NB4 (cell line): ENCODE measurements at regions not wholly inside any gene's neighbourhood (a gene's known extent, or its start where the extent isn't known, plus 50 kb on each side); places are given as distances from the start of the nearest gene placed in this dataset.

Source experiments
- DNase-seq: peaks from one replicate; pipeline ENCODE4 v3.0.0; 2010; ENCODE audit warnings: low read depth
- H3K4me3 ChIP-seq: one replicate; pipeline ENCODE4 v1.5.1; 2011; ENCODE audit warnings: mild to moderate bottlenecking, low read depth, low read length, moderate library complexity
- CTCF ChIP-seq: IDR thresholded peaks from one replicate; pipeline ENCODE4 v1.5.1; 2012; ENCODE audit warnings: low read depth, low read length
- MAX ChIP-seq: IDR thresholded peaks from 2 replicates; pipeline ENCODE4 v1.6.1; 2011; ENCODE audit warnings: low read depth, low read length
- MYC ChIP-seq: IDR thresholded peaks from 2 replicates; pipeline ENCODE4 v1.6.1; 2011; ENCODE audit warnings: low read depth, low read length
- POLR2A ChIP-seq: IDR thresholded peaks from 2 replicates; pipeline ENCODE4 v1.6.1; 2011; ENCODE audit warnings: mild to moderate bottlenecking; ENCODE audit not compliant: insufficient read length; ENCODE audit errors: extremely low read depth

GRCh38 chr3:181952929-181953328 lies 241.2 kb downstream of the SOX2 start:
- H3K4me3 ChIP-seq = no peak overlapping the region
- DNase-seq = no peak
- no peak for TF ChIP-seq MYC
- no peak for TF ChIP-seq MAX
- TF ChIP-seq POLR2A = no peak

- DNase-seq = no peak
- TF ChIP-seq MAX (no peak), MYC (no peak), CTCF (no peak), POLR2A (no peak)
- H3K4me3 ChIP-seq = no peak overlapping the region
Measured at GRCh38 chr3:181955566-181955965, 243.8 kb downstream of the SOX2 start.

GRCh38 chr3:181956122-181956521 lies 244.4 kb downstream of the SOX2 start:
- TF ChIP-seq CTCF (no peak), MAX (no peak), MYC (no peak), POLR2A (no peak)
- no peak for DNase-seq
- no peak overlapping the region for H3K4me3 ChIP-seq

GRCh38 chr3:181966393-181966792 lies 254.7 kb downstream of the SOX2 start:
- H3K4me3 ChIP-seq = no peak overlapping the region
- TF ChIP-seq MAX = no peak
- TF ChIP-seq POLR2A = no peak
- no peak for TF ChIP-seq CTCF
- TF ChIP-seq MYC = no peak
- DNase-seq = no peak

- TF ChIP-seq MYC = no peak
- TF ChIP-seq CTCF = no peak
- no peak for TF ChIP-seq MAX
- no peak for TF ChIP-seq POLR2A
- no peak overlapping the region for H3K4me3 ChIP-seq
- DNase-seq = no peak
Measured at GRCh38 chr3:181969925-181970324, 258.2 kb downstream of the SOX2 start.

- no peak for TF ChIP-seq POLR2A
- no peak for TF ChIP-seq MYC
- no peak for TF ChIP-seq MAX
- no peak for TF ChIP-seq CTCF
- H3K4me3 ChIP-seq = no peak overlapping the region
- no peak for DNase-seq
Measured at GRCh38 chr3:181971424-181971823, 259.7 kb downstream of the SOX2 start.
